Left lobe of liver (tissue), 2 donors: ENCODE measurements at regions not wholly inside any gene's neighbourhood (a gene's known extent, or its start where the extent isn't known, plus 50 kb on each side); places are given as distances from the start of the nearest gene placed in this dataset.
"Not testable (repeated sequence)": the region's sequence is repeated elsewhere in the genome, so short reads cannot be mapped to it uniquely, and the experiment has no call there.

ENCODE experiments used
- ATAC-seq: fragments of 200-7000 bp; cut with Tn5 transposase; one replicate; pipeline ENCODE4 v1.9.1; 2020; ENCODE audit warnings: mild to moderate bottlenecking, moderate library complexity
- DNase-seq: peaks from one replicate; pipeline ENCODE4 v3.0.0-alpha.2; 2020; ENCODE audit warnings: low spot score
- donor health status: DM: no; HTN: no; CAD: no; lungs with moderate emphysema.
- donor health status: DM: no; HTN: yes; CAD: no.

- DNase-seq, result peak; percentile 53
- peak; percentile 28 for ATAC-seq
Observed at GRCh38 chr9:62798884-62799850, 1609.3 kb downstream of the SPATA31A7 start.

GRCh38 chr9:62799851-62800371, 1610.1 kb downstream of the SPATA31A7 start:
- not testable (repeated sequence) for ATAC-seq
- peak; percentile 59 for DNase-seq

- ATAC-seq (peak; percentile 13), DNase-seq (peak; percentile 56)
Observed at GRCh38 chr9:62800451-62801371, 1610.9 kb downstream of the SPATA31A7 start.

- DNase-seq, result peak; percentile 51
- peak; percentile 52 for ATAC-seq
Observed at GRCh38 chr9:62801372-62801811, 1611.6 kb downstream of the SPATA31A7 start.

- peak; percentile 93 for ATAC-seq
Observed at GRCh38 chr9:62801961-62802718, 1612.3 kb downstream of the SPATA31A7 start.

GRCh38 chr9:62802719-62803079, 1612.9 kb downstream of the SPATA31A7 start:
- not testable (repeated sequence) for DNase-seq, ATAC-seq

More at GRCh38 chr9:62801961-62802718, 1612.3 kb downstream of the SPATA31A7 start:
- DNase-seq, result peak; percentile 70

GRCh38 chr9:62803099-62803498, 1613.3 kb downstream of the SPATA31A7 start:
- DNase-seq, ATAC-seq: not testable (repeated sequence)

GRCh38 chr9:62804314-62804713, 1614.5 kb downstream of the SPATA31A7 start:
- DNase-seq, result peak; percentile 43
- ATAC-seq, result not testable (repeated sequence)

- not testable (repeated sequence) for ATAC-seq
Observed at GRCh38 chr9:62807424-62807823, 1617.6 kb downstream of the SPATA31A7 start.

GRCh38 chr9:62808081-62808480, 1618.2 kb downstream of the SPATA31A7 start:
- ATAC-seq, result not testable (repeated sequence)

More at GRCh38 chr9:62807424-62807823, 1617.6 kb downstream of the SPATA31A7 start:
- peak; percentile 48 for DNase-seq

GRCh38 chr9:62810318-62810717, 1620.5 kb downstream of the SPATA31A7 start:
- ATAC-seq, DNase-seq: not testable (repeated sequence)

More at GRCh38 chr9:62808081-62808480, 1618.2 kb downstream of the SPATA31A7 start:
- DNase-seq, result not testable (repeated sequence)

GRCh38 chr9:62810811-62811315, 1621.0 kb downstream of the SPATA31A7 start:
- DNase-seq, ATAC-seq: not testable (repeated sequence)

GRCh38 chr9:62815436-62815835, 1625.6 kb downstream of the SPATA31A7 start:
- peak; percentile 41 for DNase-seq
- ATAC-seq, result not testable (repeated sequence)

GRCh38 chr9:62816331-62816730, 1626.5 kb downstream of the SPATA31A7 start:
- ATAC-seq, result not testable (repeated sequence)
- peak; percentile 51 for DNase-seq

GRCh38 chr9:62817214-62817613, 1627.4 kb downstream of the SPATA31A7 start:
- not testable (repeated sequence) for DNase-seq, ATAC-seq

GRCh38 chr9:62822185-62822584, 1632.3 kb downstream of the SPATA31A7 start:
- not testable (repeated sequence) for DNase-seq, ATAC-seq

GRCh38 chr9:62827957-62828907, 1638.4 kb downstream of the SPATA31A7 start:
- not testable (repeated sequence) for ATAC-seq, DNase-seq

GRCh38 chr9:62830829-62831459, 1641.1 kb downstream of the SPATA31A7 start:
- not testable (repeated sequence) for ATAC-seq, DNase-seq
